ACC112 (cell line): ENCODE measurements at regions not wholly inside any gene's neighbourhood (a gene's known extent, or its start where the extent isn't known, plus 50 kb on each side); places are given as distances from the start of the nearest gene placed in this dataset.

Experiments
- H2AFZ ChIP-seq: fragments of 200-600 bp; sonication (generic); one replicate; pipeline ENCODE4 v1.6.0; 2017; ENCODE audit warnings: antibody characterized with exemption, low read length; ENCODE audit not compliant: unreplicated experiment
- H3K27ac ChIP-seq: fragments of 200-600 bp; sonication (generic); 2 replicates; pipeline ENCODE4 v1.5.1; 2014; ENCODE audit warnings: low read depth, mild to moderate bottlenecking, antibody characterized with exemption, low read length, moderate library complexity
- H3K27me3 ChIP-seq: fragments of 200-600 bp; sonication (generic); 2 replicates; pipeline ENCODE4 v1.6.1; 2014; ENCODE audit warnings: mild to moderate bottlenecking, antibody characterized with exemption, low read length, moderate library complexity, mixed read lengths; ENCODE audit not compliant: insufficient read depth
- H3K36me3 ChIP-seq: fragments of 200-600 bp; sonication (generic); 2 replicates; pipeline ENCODE4 v1.6.1; 2016; ENCODE audit warnings: mild to moderate bottlenecking, antibody characterized with exemption, low read length, moderate library complexity, mixed read lengths; ENCODE audit not compliant: insufficient read depth
- H3K4me1 ChIP-seq: fragments of 200-600 bp; sonication (generic); one replicate; pipeline ENCODE4 v1.6.1; 2016; ENCODE audit warnings: low read length, mixed read lengths; ENCODE audit not compliant: insufficient read depth, unreplicated experiment, control insufficient read depth
- H3K4me3 ChIP-seq: fragments of 200-600 bp; sonication (generic); 2 replicates; pipeline ENCODE4 v1.5.1; 2014; ENCODE audit warnings: mild to moderate bottlenecking, low read depth, low read length
- H3K79me2 ChIP-seq: fragments of 200-600 bp; sonication (generic); one replicate; pipeline ENCODE4 v1.6.0; 2016; ENCODE audit warnings: low read length; ENCODE audit not compliant: control insufficient read depth, unreplicated experiment, insufficient read depth

DNA sequence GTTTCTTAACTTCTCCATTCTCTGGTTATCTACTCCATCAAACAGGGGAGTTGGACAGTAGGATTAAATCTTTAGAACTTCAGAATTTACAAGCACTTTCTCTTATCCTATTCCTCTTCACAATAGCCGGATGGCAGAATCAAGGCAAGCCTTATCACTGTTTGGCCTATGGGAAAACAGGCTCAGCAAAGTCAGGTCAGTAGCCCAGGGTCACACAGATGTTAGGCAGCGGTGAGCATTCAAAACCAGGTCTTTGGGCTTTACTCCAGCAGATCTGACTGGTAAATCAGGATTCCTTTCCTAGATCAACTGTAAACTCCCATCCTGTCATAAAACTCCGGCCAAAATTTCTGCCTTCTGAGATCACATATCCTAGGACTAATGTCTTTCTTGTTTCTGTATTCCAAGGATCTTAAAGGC, 258.4 kb downstream of the OPA1 start:
- H3K27me3 ChIP-seq: peaks cover 19% of the 10 kb centered on the region
- no peak overlapping the region for H2AFZ ChIP-seq
- H3K27ac ChIP-seq: no peak overlapping the region
- H3K4me3 ChIP-seq: no peak overlapping the region
- H3K79me2 ChIP-seq: no peaks in the 10 kb centered on the region
- H3K36me3 ChIP-seq: no peaks in the 10 kb centered on the region
- H3K4me1 ChIP-seq: peaks cover 7% of the 10 kb centered on the region

DNA sequence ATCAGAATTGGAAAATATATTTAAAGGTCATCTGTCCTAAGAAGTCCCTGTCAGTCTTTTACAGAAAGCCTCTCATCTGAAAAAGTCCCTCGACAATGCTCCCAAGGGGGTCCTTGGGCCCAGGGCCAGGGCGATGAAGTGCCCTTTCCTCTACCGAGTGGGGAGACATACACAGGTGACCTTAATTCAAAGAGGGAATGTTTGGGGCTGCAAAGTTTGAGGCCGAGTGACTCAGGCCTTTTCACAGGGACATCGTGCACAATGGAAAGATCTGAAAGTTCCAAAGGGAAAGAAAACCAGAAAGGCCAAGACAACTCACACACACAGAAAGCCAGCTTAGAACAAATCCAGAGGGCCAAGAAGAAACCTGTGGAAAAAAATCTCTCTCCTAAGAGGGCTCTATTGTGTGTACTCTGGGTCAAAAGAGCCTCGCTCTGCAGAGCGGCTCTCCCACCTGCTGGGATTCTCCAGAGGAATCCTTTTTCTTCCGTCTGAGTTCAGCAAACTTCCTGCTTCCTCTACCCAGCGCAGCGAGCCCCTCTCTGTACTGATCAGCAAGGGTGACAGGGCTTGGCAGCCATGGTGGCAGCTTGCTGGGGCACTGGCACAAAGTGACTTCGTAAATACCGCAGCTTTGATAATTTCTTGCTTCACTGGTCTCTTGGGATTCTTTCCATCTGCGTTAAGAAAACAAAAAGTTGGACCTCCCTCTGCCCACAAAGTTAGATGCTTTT, 259.1 kb downstream of the OPA1 start:
- Histone ChIP-seq H3K36me3 (no peaks in the 10 kb centered on the region), H3K27me3 (peaks cover 14% of the 10 kb centered on the region), H3K4me1 (peaks cover 7% of the 10 kb centered on the region), H3K27ac (no peak overlapping the region), H2AFZ (no peak overlapping the region), H3K4me3 (no peak overlapping the region), H3K79me2 (no peaks in the 10 kb centered on the region)

DNA sequence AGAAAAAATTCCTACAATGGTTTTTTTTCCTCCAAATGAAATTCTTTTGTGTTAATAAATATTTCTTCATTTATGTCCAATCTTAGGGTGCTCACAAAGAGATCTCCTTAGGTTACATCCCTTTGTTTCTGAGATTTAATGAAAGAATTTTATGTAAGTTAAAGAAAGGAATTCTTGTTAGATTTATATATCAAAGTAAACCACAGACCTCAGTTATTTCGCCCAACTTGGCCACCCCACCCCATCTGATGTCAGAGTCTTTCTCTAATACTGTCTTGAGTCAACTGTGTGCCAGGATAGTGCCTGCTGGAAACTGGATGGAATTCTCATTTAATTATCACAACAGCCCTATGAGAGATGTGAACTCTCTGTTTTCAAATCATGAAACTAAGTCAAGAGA, 259.9 kb downstream of the OPA1 start:
- no peak overlapping the region for H3K27ac ChIP-seq
- H3K4me1 ChIP-seq: peaks cover 7% of the 10 kb centered on the region
- H3K79me2 ChIP-seq: no peaks in the 10 kb centered on the region
- H3K27me3 ChIP-seq: peaks cover 14% of the 10 kb centered on the region
- H3K36me3 ChIP-seq: no peaks in the 10 kb centered on the region
- H3K4me3 ChIP-seq: no peak overlapping the region
- H2AFZ ChIP-seq: no peak overlapping the region

DNA sequence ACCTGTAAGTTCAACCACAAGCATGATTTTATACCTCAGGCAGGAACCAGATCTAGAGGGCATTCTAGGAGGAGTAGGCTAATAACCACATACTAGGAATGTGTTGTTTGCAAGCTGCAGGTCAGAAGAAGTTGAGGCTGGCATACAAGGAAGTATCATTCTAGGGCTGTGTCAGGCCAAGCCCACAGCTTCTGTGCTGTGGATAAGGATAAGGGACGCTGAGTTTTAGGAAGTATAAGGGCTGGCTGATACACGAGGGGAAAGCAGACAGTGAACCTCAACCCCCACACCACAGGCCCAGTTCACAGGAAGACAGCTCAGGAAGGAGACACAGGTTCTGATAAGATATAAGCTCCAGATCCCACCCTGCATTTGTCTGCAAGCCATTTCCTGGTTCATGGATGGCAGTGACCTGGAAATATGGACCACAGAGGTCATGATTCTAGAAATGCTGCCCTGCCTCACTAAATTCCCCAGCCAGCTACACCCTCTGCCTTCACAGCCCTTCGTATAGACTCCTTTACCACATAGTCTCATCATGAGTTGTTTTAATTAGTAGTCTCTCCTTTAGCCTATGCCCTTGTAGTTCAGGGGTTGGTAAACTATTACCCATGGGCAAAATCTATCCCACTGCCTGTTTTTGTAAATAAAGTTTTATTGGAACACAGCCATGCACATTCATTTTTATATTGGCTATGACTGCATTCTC, 260.7 kb downstream of the OPA1 start:
- Histone ChIP-seq H3K79me2 (no peaks in the 10 kb centered on the region), H3K27me3 (peaks cover 14% of the 10 kb centered on the region), H3K27ac (no peak overlapping the region), H3K36me3 (no peaks in the 10 kb centered on the region), H3K4me3 (no peak overlapping the region), H3K4me1 (peaks cover 7% of the 10 kb centered on the region), H2AFZ (no peak overlapping the region)

DNA sequence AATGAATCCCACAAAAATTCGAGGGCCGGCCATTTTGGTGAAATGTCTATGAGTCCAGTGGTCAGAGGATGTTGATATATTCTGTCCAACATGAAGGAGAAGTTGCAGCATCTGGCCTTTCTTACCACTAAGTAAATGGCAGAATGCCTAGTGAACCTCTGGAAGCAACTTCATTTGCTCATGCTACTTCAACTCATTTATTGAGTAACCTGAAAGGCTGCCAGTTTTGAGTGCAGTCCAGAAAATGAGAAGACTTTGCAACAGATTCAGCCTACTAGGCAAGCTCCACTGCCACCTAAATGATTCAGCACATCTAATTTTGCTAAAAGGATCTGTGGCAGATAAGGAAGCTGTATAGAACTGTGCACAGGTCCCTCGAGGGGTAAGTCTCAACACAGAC, 265.0 kb downstream of the OPA1 start:
- Histone ChIP-seq H3K79me2 (no peaks in the 10 kb centered on the region), H2AFZ (no peak overlapping the region), H3K27me3 (peaks cover 14% of the 10 kb centered on the region), H3K36me3 (no peaks in the 10 kb centered on the region), H3K4me1 (no peaks in the 10 kb centered on the region), H3K4me3 (no peak overlapping the region), H3K27ac (peak overlapping the region; percentile 39; the same call in 1 of the 2 replicates)

DNA sequence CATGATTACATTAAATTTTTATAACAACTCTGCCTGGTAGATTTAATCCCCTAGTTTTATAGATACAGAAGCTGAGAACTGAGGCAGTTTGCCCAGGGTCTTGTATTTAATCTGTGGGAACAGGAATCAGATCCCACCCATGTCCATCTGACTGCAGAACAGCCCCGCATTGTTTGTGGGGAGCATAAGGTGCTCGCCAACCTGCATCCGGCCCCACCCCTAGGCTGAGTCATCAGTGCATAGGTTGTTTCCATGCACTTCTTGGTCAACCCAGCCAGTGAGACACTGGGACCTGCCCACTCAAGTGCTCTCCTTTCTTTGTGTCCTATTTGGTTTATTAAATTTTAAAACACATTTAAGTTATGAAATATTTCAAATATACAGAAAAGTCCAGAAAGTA, 266.2 kb downstream of the OPA1 start:
- Histone ChIP-seq H2AFZ (no peak overlapping the region), H3K27me3 (peaks cover 14% of the 10 kb centered on the region), H3K36me3 (no peaks in the 10 kb centered on the region), H3K4me1 (no peaks in the 10 kb centered on the region), H3K4me3 (no peak overlapping the region), H3K27ac (no peak overlapping the region), H3K79me2 (no peaks in the 10 kb centered on the region)

DNA sequence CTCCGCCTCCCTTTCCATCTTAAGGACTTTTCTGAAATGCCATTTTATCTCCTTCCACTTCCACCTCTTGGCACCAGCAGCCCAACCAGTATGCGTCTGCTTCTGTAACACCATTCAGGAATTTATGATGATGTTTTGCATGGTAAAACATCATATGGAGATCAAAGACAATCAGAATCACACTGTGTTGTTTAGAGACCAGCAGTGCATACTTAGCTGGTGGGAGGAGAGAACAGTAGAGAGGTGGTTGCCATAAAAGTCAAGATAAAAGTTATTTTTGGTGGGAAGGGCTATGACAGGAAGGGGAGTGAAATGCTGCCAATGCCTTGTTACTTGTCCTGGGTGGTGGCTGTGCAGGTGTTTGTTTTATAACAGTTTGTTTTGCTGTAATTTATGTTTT, 268.0 kb downstream of the OPA1 start:
- Histone ChIP-seq H3K36me3 (no peaks in the 10 kb centered on the region), H3K79me2 (no peaks in the 10 kb centered on the region), H3K4me1 (peaks cover 7% of the 10 kb centered on the region), H3K4me3 (no peak overlapping the region), H3K27me3 (no peaks in the 10 kb centered on the region), H3K27ac (no peak overlapping the region), H2AFZ (no peak overlapping the region)

DNA sequence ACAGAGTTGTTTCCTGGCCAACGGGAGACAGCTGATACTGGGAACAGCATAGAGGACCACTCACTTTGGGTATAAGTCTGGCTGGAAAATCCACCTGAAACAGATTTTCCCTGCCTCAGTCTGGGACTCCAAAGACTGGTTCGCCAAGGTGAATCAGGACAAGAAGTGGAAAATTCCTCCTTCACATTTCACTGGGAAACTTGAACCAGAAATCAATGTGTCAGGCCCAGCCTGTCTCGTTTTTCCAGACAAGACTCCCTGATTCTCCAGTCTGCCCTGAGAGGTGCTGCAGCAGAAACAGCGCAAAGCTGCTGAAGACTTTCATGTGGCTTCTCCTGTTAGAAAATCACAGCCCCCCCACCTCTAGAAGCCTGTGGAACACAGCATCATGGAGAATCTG, 269.8 kb downstream of the OPA1 start:
- no peak overlapping the region for H3K4me3 ChIP-seq

DNA sequence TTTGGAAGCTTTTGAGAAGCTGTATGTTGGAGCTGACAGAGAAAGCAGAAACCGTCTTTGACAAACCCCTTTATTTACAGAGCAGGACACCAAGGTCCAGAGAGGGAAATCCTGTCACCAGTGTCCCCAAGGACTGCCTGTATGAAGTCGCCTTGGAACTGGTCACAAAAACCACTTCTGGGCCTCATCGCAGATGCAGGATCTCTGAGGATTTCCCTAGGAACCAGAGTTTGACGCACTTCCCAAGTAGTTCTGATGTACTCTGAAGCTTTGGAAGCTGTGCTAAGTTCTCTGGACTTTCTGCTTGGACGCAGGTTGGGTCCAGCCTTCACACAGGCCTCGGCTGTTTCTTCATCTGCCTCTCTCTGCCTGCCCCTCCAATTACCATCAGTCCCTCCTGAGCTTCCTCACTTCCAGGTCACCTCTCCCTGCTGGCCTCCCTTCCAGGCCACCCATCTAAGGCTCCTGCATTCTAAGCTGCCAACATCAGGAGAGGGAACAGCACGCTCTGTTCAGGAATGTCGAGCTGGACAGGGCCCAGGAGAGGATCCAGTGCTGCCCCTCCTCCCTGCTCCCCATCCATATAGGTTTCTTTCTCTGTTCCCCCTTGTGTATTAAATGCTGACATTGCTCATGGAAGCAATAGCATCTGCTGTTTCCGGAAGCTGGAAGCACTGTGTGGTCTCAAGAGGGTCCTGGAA, 270.8 kb downstream of the OPA1 start:
- Histone ChIP-seq H3K36me3 (no peaks in the 10 kb centered on the region), H3K4me3 (no peak overlapping the region), H2AFZ (no peak overlapping the region), H3K79me2 (no peaks in the 10 kb centered on the region), H3K4me1 (peaks cover 20% of the 10 kb centered on the region), H3K27me3 (no peaks in the 10 kb centered on the region), H3K27ac (no peak overlapping the region)

More for the DNA sequence above, 269.8 kb downstream of the OPA1 start:
- H3K27ac ChIP-seq: no peak overlapping the region
- H3K79me2 ChIP-seq: no peaks in the 10 kb centered on the region
- H2AFZ ChIP-seq: no peak overlapping the region
- H3K4me1 ChIP-seq: peaks cover 17% of the 10 kb centered on the region
- no peaks in the 10 kb centered on the region for H3K27me3 ChIP-seq
- H3K36me3 ChIP-seq: no peaks in the 10 kb centered on the region

DNA sequence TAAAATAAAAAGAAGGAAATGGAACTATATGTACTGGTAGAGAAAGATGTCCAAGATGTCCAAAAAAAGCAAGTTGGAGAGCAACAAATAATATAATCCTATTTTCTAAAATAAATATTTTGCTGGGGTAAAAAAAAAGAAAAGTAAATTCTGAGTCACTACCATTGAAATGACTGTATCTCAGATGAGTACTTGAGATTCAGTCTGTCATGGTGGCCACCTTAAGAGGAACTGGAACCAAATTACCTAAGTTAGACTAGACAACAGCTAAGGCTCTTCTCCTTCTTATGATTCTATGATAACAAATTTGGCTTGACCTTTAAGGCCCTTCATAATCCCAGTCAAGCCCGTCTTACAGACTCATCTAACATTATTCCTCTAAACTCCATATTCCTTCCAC, 270.6 kb upstream of the HES1 start:
- H3K4me3 ChIP-seq: no peak overlapping the region
- H3K36me3 ChIP-seq: no peaks in the 10 kb centered on the region
- H3K79me2 ChIP-seq: no peaks in the 10 kb centered on the region
- no peak overlapping the region for H2AFZ ChIP-seq
- H3K4me1 ChIP-seq: peaks cover 34% of the 10 kb centered on the region
- no peaks in the 10 kb centered on the region for H3K27me3 ChIP-seq
- H3K27ac ChIP-seq: no peak overlapping the region
